Astrocyte (in vitro differentiated cells and primary cell): ENCODE measurements at regions not wholly inside any gene's neighbourhood (a gene's known extent, or its start where the extent isn't known, plus 50 kb on each side); places are given as distances from the start of the nearest gene placed in this dataset.

ENCODE experiments used
- EZH2 ChIP-seq: IDR thresholded peaks from 2 replicates; pipeline ENCODE4 v1.6.1; 2012; ENCODE audit warnings: mild to moderate bottlenecking, low read length, inconsistent platforms; ENCODE audit not compliant: insufficient read depth
- TF ChIP-seq, protein P1 (sequence below): IDR thresholded peaks from 2 replicates; pipeline ENCODE4 v1.5.1; 2011; ENCODE audit warnings: low read depth, mild to moderate bottlenecking, inconsistent platforms, low read length, moderate library complexity; ENCODE audit not compliant: insufficient read depth

GRCh38 chr20:16124491-16124890, 448.8 kb downstream of the KIF16B start:
- TF ChIP-seq, protein P1, sequence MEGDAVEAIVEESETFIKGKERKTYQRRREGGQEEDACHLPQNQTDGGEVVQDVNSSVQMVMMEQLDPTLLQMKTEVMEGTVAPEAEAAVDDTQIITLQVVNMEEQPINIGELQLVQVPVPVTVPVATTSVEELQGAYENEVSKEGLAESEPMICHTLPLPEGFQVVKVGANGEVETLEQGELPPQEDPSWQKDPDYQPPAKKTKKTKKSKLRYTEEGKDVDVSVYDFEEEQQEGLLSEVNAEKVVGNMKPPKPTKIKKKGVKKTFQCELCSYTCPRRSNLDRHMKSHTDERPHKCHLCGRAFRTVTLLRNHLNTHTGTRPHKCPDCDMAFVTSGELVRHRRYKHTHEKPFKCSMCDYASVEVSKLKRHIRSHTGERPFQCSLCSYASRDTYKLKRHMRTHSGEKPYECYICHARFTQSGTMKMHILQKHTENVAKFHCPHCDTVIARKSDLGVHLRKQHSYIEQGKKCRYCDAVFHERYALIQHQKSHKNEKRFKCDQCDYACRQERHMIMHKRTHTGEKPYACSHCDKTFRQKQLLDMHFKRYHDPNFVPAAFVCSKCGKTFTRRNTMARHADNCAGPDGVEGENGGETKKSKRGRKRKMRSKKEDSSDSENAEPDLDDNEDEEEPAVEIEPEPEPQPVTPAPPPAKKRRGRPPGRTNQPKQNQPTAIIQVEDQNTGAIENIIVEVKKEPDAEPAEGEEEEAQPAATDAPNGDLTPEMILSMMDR, result no peak
- TF ChIP-seq EZH2, result no peak
